IgD-negative memory B cell (primary cell): ENCODE measurements at regions not wholly inside any gene's neighbourhood (a gene's known extent, or its start where the extent isn't known, plus 50 kb on each side); places are given as distances from the start of the nearest gene placed in this dataset.
A peak's percentile ranks its signal among the peaks of the same experiment; 100 is the strongest.
"Not testable (repeated sequence)": the region's sequence is repeated elsewhere in the genome, so short reads cannot be mapped to it uniquely, and the experiment has no call there.

ENCODE experiments used
- H3K27ac Mint-ChIP-seq, 3 donors: one replicate each; pipeline ENCODE4 v1.8.0; 2020 to 2022; ENCODE audit warnings: mild to moderate bottlenecking in 3 of 3, mixed read lengths in 3 of 3, moderate library complexity in 1 of 3
- H3K27me3 Mint-ChIP-seq: one replicate; pipeline ENCODE4 v1.8.0; 2021; ENCODE audit warnings: mixed read lengths
- H3K36me3 Mint-ChIP-seq: one replicate; pipeline ENCODE4 v1.8.0; 2020; ENCODE audit warnings: mild to moderate bottlenecking, mixed read lengths
- H3K4me1 Mint-ChIP-seq, 3 donors: one replicate each; pipeline ENCODE4 v1.8.0; 2020 to 2022; ENCODE audit warnings: mixed read lengths in 3 of 3, mild to moderate bottlenecking in 1 of 3
- H3K4me3 Mint-ChIP-seq, 4 donors: one replicate each; pipeline ENCODE4 v1.8.0; 2020 to 2022; ENCODE audit warnings: mild to moderate bottlenecking in 4 of 4, mixed read lengths in 4 of 4, moderate library complexity in 3 of 4
- H3K9me3 Mint-ChIP-seq, 3 donors: one replicate each; pipeline ENCODE4 v1.8.0; 2020 to 2021; ENCODE audit warnings: mixed read lengths in 3 of 3, mild to moderate bottlenecking in 1 of 3

GRCh38 chr7:34333184-34333583 lies 324.8 kb upstream of the NPSR1 start:
- no peak overlapping the region for H3K27ac Mint-ChIP-seq
- no peaks in the 10 kb centered on the region for H3K36me3 Mint-ChIP-seq
- H3K4me1 Mint-ChIP-seq: no peaks in the 10 kb centered on the region
- H3K4me3 Mint-ChIP-seq: no peak overlapping the region
- no peaks in the 10 kb centered on the region for H3K27me3 Mint-ChIP-seq
- peaks cover 0 to 6% (median 4%) of the 10 kb centered on the region in 3 donors for H3K9me3 Mint-ChIP-seq

GRCh38 chr7:34333925-34334324 lies 324.1 kb upstream of the NPSR1 start:
- no peaks in the 10 kb centered on the region for H3K4me1 Mint-ChIP-seq
- H3K4me3 Mint-ChIP-seq: no peak overlapping the region
- H3K27me3 Mint-ChIP-seq: no peaks in the 10 kb centered on the region
- H3K36me3 Mint-ChIP-seq: no peaks in the 10 kb centered on the region
- H3K27ac Mint-ChIP-seq: no peak overlapping the region
- H3K9me3 Mint-ChIP-seq: peaks cover 0 to 9% (median 6%) of the 10 kb centered on the region in 3 donors

DNA sequence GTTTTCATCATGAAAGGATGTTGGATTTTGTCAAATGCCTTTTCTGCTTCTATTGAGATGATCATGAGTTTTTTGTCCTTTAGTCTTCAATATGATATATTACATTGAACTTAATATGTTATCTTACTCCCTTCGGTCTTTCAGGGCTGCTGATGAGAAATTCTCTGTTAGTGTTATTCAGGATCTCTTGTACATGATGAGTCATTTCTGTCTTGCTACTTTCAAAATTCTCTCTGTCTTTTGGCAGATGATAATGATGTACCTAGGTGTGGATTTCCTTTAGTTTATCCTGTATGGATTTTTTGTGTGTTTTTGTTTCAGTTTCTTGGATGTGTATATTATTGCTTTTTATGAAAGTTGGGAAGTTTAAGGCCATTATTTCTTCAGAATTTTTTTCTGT lies 320.9 kb upstream of the NPSR1 start:
- Mint-ChIP-seq H3K9me3 (peaks cover 0 to 14% (median 6%) of the 10 kb centered on the region in 3 donors), H3K36me3 (no peaks in the 10 kb centered on the region), H3K27ac (no peak overlapping the region), H3K4me3 (no peak overlapping the region), H3K27me3 (no peaks in the 10 kb centered on the region), H3K4me1 (no peaks in the 10 kb centered on the region)

DNA sequence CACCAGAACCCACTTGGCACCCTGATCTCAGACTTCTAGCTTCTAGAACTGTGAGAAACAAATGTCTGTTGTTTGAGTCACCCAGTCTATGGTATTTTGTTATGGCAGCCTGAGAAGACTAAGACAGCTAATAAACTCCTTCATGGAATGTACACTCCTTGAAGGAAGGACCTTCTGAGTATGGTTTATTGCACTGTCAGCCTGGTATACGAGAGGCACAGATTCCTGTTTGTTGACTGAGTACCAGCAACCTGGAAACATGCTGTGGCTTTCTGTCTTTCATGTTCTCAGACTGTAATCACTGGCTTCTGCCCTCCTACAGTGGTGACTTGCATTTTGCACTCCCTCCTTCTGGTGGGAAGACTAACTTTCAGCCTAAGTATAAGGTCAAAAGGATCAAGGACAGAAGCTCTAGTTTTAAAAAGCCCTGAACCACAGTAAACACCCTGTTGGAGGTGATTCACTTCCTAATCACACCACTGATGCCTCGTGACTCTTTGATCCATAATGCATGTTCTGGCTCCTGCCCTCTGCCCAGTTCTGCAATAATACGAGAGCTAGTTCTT lies 319.0 kb upstream of the NPSR1 start:
- H3K36me3 Mint-ChIP-seq: peaks cover 1% of the 10 kb centered on the region
- no peak overlapping the region for H3K4me3 Mint-ChIP-seq
- no peaks in the 10 kb centered on the region for H3K4me1 Mint-ChIP-seq
- H3K9me3 Mint-ChIP-seq: peaks cover 0 to 11% (median 6%) of the 10 kb centered on the region in 3 donors
- no peaks in the 10 kb centered on the region for H3K27me3 Mint-ChIP-seq
- H3K27ac Mint-ChIP-seq: no peak overlapping the region

GRCh38 chr7:34341326-34341725 lies 316.7 kb upstream of the NPSR1 start:
- Mint-ChIP-seq H3K27me3 (no peaks in the 10 kb centered on the region), H3K4me1 (no peaks in the 10 kb centered on the region), H3K4me3 (no peak overlapping the region), H3K9me3 (peaks cover 1 to 11% (median 4%) of the 10 kb centered on the region in 3 donors), H3K27ac (no peak overlapping the region), H3K36me3 (peaks cover 1% of the 10 kb centered on the region)

DNA sequence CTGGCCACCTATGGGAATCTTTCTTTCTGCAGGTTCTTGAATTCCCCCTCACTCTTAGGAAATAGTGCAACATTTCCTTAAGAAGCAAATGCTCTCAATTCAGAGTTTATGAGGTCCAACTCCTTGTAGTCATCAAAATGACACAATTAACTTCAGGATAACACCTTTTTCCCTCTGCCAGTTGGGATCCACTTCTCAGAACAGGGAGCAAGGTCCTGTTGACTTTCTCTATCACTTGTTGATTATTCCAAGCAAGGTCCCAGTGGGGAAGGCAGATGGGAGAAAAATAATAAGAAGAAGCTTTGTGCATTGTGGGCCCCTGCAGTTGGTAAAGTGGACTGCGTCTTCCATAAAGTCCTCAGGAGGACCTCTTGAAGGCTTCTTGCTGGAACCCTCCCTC lies 315.6 kb upstream of the NPSR1 start:
- Mint-ChIP-seq H3K27ac (no peak overlapping the region), H3K27me3 (no peaks in the 10 kb centered on the region), H3K9me3 (peaks cover 1 to 11% (median 4%) of the 10 kb centered on the region in 3 donors), H3K4me1 (no peaks in the 10 kb centered on the region), H3K36me3 (peaks cover 1% of the 10 kb centered on the region), H3K4me3 (no peak overlapping the region)

DNA sequence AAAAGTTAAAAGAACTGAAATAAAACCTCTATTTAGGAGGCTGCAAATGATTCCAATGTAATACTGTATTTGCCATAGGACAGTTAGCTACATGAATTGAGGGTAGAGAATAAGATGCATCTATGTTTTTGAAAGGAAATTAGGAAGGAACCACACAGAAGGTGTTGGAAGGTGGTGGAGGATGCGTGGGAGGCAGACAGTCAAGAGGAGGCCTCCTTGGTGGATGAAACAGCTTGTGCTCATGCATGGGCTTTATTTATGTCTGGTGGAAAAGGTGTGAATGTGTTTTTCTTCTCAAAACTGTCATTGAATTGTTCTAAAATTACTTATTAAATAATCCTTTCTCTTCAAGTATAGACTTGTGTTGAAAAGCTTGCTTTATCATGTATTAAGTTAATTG lies 314.4 kb upstream of the NPSR1 start:
- Mint-ChIP-seq H3K27me3 (no peaks in the 10 kb centered on the region), H3K9me3 (peaks cover 1 to 8% (median 2%) of the 10 kb centered on the region in 3 donors), H3K27ac (no peak overlapping the region), H3K36me3 (peaks cover 1% of the 10 kb centered on the region), H3K4me1 (no peaks in the 10 kb centered on the region), H3K4me3 (no peak overlapping the region)

DNA sequence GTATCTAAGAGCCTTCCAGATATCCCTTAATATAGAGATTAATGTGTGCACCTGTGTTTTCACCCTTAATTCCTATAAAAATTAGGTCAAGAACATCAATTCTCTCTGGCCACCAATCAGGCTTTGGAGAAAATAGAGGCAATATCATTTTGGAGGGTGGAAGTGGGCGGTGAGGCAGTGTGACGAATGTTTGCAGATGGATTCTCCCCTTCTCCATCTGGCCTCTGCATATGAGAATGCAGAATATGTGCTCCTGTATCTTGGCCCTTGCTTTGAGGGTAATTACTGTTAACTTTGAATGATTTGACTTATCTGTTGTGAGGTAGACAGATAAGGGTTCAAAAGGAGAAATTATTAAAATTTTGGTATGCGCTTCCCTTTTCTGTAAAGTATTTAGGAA lies 304.0 kb upstream of the NPSR1 start:
- H3K4me1 Mint-ChIP-seq: no peaks in the 10 kb centered on the region
- no peaks in the 10 kb centered on the region for H3K36me3 Mint-ChIP-seq
- H3K27me3 Mint-ChIP-seq: no peaks in the 10 kb centered on the region
- peaks cover 0 to 7% (median 5%) of the 10 kb centered on the region in 3 donors for H3K9me3 Mint-ChIP-seq
- no peak overlapping the region for H3K4me3 Mint-ChIP-seq
- no peak overlapping the region for H3K27ac Mint-ChIP-seq

DNA sequence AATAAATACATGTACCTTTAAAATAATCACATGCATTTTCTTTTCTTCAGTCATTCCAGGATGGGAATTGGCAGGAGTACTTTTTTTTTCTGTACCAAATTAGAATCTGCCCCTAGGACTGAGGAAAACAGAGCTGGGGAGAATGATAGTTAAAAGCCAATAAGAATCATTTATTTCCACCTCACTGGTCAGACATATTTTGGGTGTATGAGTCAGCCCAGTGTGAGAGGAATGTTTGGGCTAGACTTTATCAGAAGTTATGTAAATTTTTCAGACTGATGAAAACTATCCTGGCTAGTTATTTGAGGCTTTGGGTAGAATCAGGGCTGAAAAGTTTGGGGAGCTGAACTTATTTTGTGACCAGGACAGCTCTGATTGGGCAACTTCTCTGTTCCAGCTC lies 303.1 kb upstream of the NPSR1 start:
- H3K27me3 Mint-ChIP-seq: no peaks in the 10 kb centered on the region
- peaks cover 0 to 7% (median 5%) of the 10 kb centered on the region in 3 donors for H3K9me3 Mint-ChIP-seq
- no peak overlapping the region for H3K27ac Mint-ChIP-seq
- no peak overlapping the region for H3K4me3 Mint-ChIP-seq
- H3K4me1 Mint-ChIP-seq: no peaks in the 10 kb centered on the region
- no peaks in the 10 kb centered on the region for H3K36me3 Mint-ChIP-seq

DNA sequence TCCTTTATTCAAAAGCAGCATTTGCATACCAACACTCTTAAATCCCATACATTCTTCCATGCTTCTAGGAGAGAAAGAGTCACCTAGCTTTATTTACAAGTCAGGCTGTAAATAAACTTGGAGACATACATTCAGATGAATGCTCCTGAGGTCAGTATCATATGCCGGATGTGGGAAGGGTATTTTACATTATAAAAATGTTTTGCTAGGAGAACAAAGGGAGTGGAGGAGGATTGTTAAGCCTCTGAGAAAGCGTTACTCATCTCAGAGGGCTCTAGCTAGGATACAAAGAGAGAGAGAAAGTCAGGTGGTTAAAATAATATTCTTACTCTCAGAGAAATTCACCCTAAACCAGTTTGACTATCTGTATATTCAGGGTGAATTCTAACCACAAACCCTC lies 300.9 kb upstream of the NPSR1 start:
- Mint-ChIP-seq H3K4me1 (no peaks in the 10 kb centered on the region), H3K27ac (peak overlapping the region in 1 of 3 donors; percentile 38), H3K9me3 (peaks cover 0 to 5% (median 5%) of the 10 kb centered on the region in 3 donors), H3K27me3 (no peaks in the 10 kb centered on the region), H3K36me3 (no peaks in the 10 kb centered on the region), H3K4me3 (no peak overlapping the region)

GRCh38 chr7:34357946-34358345 lies 300.1 kb upstream of the NPSR1 start:
- Mint-ChIP-seq H3K4me1 (no peaks in the 10 kb centered on the region), H3K36me3 (no peaks in the 10 kb centered on the region), H3K27me3 (no peaks in the 10 kb centered on the region), H3K9me3 (peaks cover 2 to 5% (median 3%) of the 10 kb centered on the region in 3 donors), H3K4me3 (no peak overlapping the region), H3K27ac (no peak overlapping the region)

DNA sequence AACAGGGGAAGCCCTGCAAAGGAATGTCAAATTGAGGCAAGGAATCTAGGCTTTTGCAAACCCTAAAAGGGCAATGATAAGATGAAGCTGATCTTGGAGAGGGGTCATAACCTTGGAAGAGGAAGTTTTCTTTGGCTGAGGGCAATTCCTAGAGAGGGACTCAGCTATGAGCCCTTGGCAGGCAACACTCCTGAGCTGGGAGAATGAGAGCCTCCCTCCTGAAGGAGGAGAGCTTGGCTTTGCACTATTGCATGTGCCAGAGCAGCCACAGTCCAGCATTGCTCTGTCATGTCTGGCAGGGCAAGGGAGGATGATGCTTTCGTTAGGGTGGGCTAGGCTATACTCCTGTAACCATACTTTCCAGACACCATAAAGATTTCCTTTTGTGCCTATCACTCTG lies 299.4 kb upstream of the NPSR1 start:
- H3K9me3 Mint-ChIP-seq, H3K36me3 Mint-ChIP-seq, H3K4me1 Mint-ChIP-seq, H3K27me3 Mint-ChIP-seq, H3K27ac Mint-ChIP-seq, H3K4me3 Mint-ChIP-seq: not testable (repeated sequence)

DNA sequence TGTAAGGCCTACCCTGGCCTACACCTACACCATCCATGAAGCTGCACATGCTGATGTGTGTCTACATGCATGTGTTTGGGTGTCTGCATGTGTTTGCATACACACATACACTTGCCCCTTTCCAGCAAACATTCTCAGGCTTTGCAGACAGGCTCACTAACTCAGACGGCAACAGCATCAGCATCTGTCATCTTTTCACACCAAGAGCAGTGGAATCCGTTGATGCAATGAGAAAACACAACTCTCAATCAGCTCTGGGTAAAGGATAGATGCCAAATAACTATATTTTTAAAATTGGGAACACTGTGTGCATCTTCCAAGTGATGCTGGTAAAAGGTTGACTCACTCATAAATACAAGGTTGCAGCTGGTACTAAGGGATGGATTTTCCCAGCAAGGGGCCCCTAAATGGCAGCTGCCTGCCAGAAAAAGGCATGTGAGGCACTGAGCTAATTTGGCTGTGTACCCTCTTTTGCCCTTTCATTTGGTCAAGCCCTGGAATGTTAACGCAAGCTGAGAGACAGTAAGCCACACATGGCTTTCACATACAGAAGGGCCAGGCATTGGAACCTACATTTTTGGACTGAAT lies 296.3 kb upstream of the NPSR1 start:
- peaks cover 2 to 7% (median 5%) of the 10 kb centered on the region in 3 donors for H3K9me3 Mint-ChIP-seq
- no peak overlapping the region for H3K27ac Mint-ChIP-seq
- no peaks in the 10 kb centered on the region for H3K4me1 Mint-ChIP-seq

DNA sequence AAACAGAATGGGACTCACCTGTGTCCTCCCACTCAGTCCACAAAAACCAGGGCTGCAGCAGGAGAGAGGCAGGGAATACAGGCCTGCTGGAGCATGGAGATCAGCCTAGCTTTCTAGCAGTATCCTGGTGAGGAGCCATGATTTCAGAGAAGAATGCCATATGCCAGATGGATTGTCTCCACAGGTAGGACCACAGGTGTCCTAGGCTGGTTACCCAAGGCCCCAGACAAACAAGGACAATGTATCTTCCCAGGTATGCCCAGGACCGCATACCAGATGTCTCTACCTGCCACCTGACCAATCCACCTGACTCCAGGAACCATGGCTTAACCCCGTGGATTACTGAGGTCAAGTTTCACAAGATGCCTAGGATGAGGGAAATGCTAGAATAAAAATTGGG lies 295.4 kb upstream of the NPSR1 start:
- Mint-ChIP-seq H3K27me3 (no peaks in the 10 kb centered on the region), H3K9me3 (peaks cover 2 to 7% (median 5%) of the 10 kb centered on the region in 3 donors), H3K4me1 (no peaks in the 10 kb centered on the region), H3K36me3 (no peaks in the 10 kb centered on the region), H3K27ac (no peak overlapping the region), H3K4me3 (no peak overlapping the region)

More for the DNA sequence above, 296.3 kb upstream of the NPSR1 start:
- Mint-ChIP-seq H3K27me3 (no peaks in the 10 kb centered on the region), H3K4me3 (no peak overlapping the region), H3K36me3 (no peaks in the 10 kb centered on the region)

DNA sequence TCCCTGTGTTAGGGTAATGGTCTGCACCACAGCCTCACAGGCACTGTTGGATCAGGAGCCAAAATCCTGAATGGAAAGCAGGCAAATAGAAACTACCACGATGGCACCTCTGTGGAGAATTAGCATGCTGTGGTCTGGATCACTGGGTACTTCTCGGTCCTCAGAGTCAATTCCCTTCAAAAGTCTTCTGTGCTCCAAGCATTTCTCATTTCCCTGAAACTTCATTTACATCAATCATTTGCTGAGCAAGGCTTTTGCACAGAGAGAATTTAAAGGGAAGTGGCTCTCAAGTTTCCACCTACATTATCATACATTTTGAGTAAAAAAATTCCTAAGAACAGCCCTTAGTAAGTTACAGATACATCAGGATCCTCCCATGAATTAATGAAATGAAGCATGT lies 293.9 kb upstream of the NPSR1 start:
- H3K4me1 Mint-ChIP-seq: no peaks in the 10 kb centered on the region

GRCh38 chr7:34365011-34365410 lies 293.0 kb upstream of the NPSR1 start:
- H3K4me1 Mint-ChIP-seq: no peaks in the 10 kb centered on the region
- H3K36me3 Mint-ChIP-seq: no peaks in the 10 kb centered on the region
- peaks cover 3 to 8% (median 6%) of the 10 kb centered on the region in 3 donors for H3K9me3 Mint-ChIP-seq
- no peak overlapping the region for H3K4me3 Mint-ChIP-seq
- no peaks in the 10 kb centered on the region for H3K27me3 Mint-ChIP-seq
- no peak overlapping the region for H3K27ac Mint-ChIP-seq

More for the DNA sequence above, 293.9 kb upstream of the NPSR1 start:
- no peaks in the 10 kb centered on the region for H3K36me3 Mint-ChIP-seq
- H3K27ac Mint-ChIP-seq: no peak overlapping the region
- H3K27me3 Mint-ChIP-seq: no peaks in the 10 kb centered on the region
- no peak overlapping the region for H3K4me3 Mint-ChIP-seq
- H3K9me3 Mint-ChIP-seq: peaks cover 0 to 5% (median 2%) of the 10 kb centered on the region in 3 donors
